PC-9 (cell line): ENCODE measurements at regions not wholly inside any gene's neighbourhood (a gene's known extent, or its start where the extent isn't known, plus 50 kb on each side); places are given as distances from the start of the nearest gene placed in this dataset.

Experiments
- EZH2 ChIP-seq: fragments of 200-600 bp; sonication (generic); IDR thresholded peaks from 2 replicates; pipeline ENCODE4 v1.8.0; 2017; ENCODE audit warnings: antibody characterized with exemption, low read depth
- TF ChIP-seq, protein P1 (sequence below): fragments of 200-600 bp; sonication (generic); conservative IDR thresholded peaks from 2 replicates; pipeline ENCODE4 v1.6.1; 2017; ENCODE audit warnings: mixed run types, antibody characterized with exemption, mild to moderate bottlenecking, moderate library complexity

DNA sequence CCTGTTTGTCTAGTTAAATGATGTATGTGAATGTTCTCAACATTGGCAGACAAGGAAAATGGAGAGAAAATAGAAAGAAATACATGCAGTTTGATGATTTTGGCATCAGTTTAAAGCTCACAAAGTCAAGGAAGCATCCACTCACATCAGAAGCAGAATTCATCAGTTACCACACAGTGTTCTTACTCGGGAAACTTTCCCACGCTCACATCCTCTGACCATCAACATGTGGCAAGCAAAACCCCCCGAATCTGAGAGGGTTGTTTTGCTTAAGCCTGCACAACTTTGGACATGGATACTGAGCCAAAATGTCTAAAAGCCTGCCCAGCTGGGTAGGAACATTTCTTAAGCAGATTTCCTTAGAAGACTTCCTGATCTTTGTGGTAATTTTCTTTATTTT, 407.6 kb downstream of the ANKRD50 start:
- TF ChIP-seq, protein P1, sequence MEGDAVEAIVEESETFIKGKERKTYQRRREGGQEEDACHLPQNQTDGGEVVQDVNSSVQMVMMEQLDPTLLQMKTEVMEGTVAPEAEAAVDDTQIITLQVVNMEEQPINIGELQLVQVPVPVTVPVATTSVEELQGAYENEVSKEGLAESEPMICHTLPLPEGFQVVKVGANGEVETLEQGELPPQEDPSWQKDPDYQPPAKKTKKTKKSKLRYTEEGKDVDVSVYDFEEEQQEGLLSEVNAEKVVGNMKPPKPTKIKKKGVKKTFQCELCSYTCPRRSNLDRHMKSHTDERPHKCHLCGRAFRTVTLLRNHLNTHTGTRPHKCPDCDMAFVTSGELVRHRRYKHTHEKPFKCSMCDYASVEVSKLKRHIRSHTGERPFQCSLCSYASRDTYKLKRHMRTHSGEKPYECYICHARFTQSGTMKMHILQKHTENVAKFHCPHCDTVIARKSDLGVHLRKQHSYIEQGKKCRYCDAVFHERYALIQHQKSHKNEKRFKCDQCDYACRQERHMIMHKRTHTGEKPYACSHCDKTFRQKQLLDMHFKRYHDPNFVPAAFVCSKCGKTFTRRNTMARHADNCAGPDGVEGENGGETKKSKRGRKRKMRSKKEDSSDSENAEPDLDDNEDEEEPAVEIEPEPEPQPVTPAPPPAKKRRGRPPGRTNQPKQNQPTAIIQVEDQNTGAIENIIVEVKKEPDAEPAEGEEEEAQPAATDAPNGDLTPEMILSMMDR = no peak
- TF ChIP-seq EZH2 = no peak
